ENCODE measurements at regions not wholly inside any gene's neighbourhood (a gene's known extent, or its start where the extent isn't known, plus 50 kb on each side); places are given as distances from the start of the nearest gene placed in this dataset.

- TF ChIP-seq POLR2AphosphoS5 (IDR thresholded peaks at IDR 0.05; ENCODE audit: low read depth, low read length) (no peak), SIN3A (IDR thresholded peaks at IDR 0.05; ENCODE audit: borderline replicate concordance, insufficient read depth, low read length) (no peak), TAF1 (IDR thresholded peaks at IDR 0.05; ENCODE audit: borderline replicate concordance, insufficient read depth, low read length) (no peak), REST (IDR thresholded peaks at IDR 0.05; ENCODE audit: insufficient read depth in 1 of 2, low read depth in 2 of 2, low read length in 2 of 2) (no peak)
These were observed 467.4 kb downstream of the TRIML1 start for GRCh38 chr4:188606635-188607034.
